Endothelial cell (in vitro differentiated cells): ENCODE measurements at regions not wholly inside any gene's neighbourhood (a gene's known extent, or its start where the extent isn't known, plus 50 kb on each side); places are given as distances from the start of the nearest gene placed in this dataset.
A peak's percentile ranks its signal among the peaks of the same experiment; 100 is the strongest.

ENCODE experiments used
- DNase-seq: peaks from one replicate; pipeline ENCODE4 v3.0.0; 2021; ENCODE audit warnings: low spot score
- H3K27ac Mint-ChIP-seq: one replicate; pipeline ENCODE4 v1.8.0; 2021; ENCODE audit warnings: mixed read lengths, inconsistent platforms; ENCODE audit not compliant: unreplicated experiment
- H3K27me3 Mint-ChIP-seq: one replicate; pipeline ENCODE4 v1.8.0; 2021; ENCODE audit warnings: mild to moderate bottlenecking, moderate library complexity, mixed read lengths, inconsistent platforms; ENCODE audit not compliant: unreplicated experiment
- H3K36me3 Mint-ChIP-seq: one replicate; pipeline ENCODE4 v1.8.0; 2021; ENCODE audit warnings: mild to moderate bottlenecking, low read depth, mixed read lengths, inconsistent platforms; ENCODE audit not compliant: unreplicated experiment
- H3K4me1 Mint-ChIP-seq: one replicate; pipeline ENCODE4 v1.8.0; 2021; ENCODE audit warnings: mild to moderate bottlenecking, mixed read lengths, inconsistent platforms; ENCODE audit not compliant: unreplicated experiment
- H3K4me3 Mint-ChIP-seq: one replicate; pipeline ENCODE4 v1.8.0; 2021; ENCODE audit warnings: mild to moderate bottlenecking, mixed read lengths, inconsistent platforms; ENCODE audit not compliant: unreplicated experiment
- H3K9me3 Mint-ChIP-seq: one replicate; pipeline ENCODE4 v1.8.0; 2021; ENCODE audit warnings: mixed read lengths, inconsistent platforms; ENCODE audit not compliant: unreplicated experiment
- TF ChIP-seq, protein P1 (sequence below): fragments of 200-600 bp; sonication (generic); IDR thresholded peaks from one replicate; pipeline ENCODE4 v1.5.0; 2021; ENCODE audit warnings: antibody characterized with exemption; ENCODE audit not compliant: unreplicated experiment

DNA sequence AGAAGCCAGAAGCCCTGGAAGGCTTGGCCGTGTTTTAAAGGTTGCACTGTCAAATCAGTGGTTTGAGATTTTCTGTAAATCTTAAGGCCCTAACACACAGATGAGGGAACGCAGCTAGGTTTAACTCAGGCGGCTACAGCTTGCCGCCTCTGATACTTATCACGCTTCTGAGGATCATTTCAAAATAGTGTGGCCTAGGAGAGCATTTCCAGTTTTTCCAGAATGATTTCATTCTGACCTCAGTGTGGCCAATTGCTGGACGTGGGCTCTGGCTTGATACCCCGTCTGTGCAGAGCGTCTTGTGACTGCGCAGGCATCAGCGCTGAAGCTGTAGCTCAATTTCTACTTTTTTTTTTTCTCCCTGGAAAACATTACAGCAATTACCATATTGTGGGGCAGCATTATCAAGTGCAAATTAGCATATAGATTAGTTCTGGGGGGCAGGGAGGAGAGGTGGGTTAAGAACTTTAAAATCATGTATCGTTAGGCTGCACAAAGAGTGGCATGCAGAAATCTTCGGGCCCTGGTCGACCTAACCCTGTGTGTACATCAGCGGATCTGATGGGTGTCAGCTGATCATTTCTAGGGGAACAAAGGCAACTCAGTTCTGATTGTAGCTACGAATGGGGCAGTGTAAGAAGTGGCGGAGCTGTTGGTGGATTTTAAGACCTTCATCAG is 105.0 kb upstream of the EEF1E1 start:
- H3K27me3 Mint-ChIP-seq, result no peaks in the 10 kb centered on the region

DNA sequence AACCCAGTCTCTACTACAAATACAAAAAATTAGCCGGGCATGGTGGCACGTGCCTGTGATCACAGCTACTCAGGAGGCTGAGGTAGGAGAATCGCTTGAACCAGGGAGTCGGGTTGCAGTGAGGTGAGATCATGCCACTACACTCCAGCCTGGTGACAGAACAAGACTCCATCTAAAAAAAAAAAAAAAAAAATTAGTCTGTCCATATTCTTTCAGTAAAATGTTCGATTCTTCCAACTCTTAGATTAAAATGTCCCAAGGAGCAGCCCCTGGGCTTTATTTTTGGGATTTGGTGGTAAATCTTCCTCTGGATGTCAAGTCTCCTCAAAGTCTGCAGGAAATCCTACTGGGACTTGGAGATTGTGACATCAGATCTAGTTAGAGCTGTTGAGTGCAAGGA is 101.0 kb upstream of the EEF1E1 start:
- no peaks in the 10 kb centered on the region for H3K27me3 Mint-ChIP-seq
- H3K9me3 Mint-ChIP-seq, result no peaks in the 10 kb centered on the region
- H3K4me3 Mint-ChIP-seq, result no peak overlapping the region
- no peak for DNase-seq
- no peak overlapping the region for H3K27ac Mint-ChIP-seq
- no peaks in the 10 kb centered on the region for H3K36me3 Mint-ChIP-seq
- peaks cover 7% of the 10 kb centered on the region for H3K4me1 Mint-ChIP-seq
- TF ChIP-seq, protein P1, sequence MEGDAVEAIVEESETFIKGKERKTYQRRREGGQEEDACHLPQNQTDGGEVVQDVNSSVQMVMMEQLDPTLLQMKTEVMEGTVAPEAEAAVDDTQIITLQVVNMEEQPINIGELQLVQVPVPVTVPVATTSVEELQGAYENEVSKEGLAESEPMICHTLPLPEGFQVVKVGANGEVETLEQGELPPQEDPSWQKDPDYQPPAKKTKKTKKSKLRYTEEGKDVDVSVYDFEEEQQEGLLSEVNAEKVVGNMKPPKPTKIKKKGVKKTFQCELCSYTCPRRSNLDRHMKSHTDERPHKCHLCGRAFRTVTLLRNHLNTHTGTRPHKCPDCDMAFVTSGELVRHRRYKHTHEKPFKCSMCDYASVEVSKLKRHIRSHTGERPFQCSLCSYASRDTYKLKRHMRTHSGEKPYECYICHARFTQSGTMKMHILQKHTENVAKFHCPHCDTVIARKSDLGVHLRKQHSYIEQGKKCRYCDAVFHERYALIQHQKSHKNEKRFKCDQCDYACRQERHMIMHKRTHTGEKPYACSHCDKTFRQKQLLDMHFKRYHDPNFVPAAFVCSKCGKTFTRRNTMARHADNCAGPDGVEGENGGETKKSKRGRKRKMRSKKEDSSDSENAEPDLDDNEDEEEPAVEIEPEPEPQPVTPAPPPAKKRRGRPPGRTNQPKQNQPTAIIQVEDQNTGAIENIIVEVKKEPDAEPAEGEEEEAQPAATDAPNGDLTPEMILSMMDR, result no peak

More for the DNA sequence above, 105.0 kb upstream of the EEF1E1 start:
- no peaks in the 10 kb centered on the region for H3K9me3 Mint-ChIP-seq
- no peak for DNase-seq
- H3K4me3 Mint-ChIP-seq, result no peak overlapping the region
- H3K36me3 Mint-ChIP-seq, result no peaks in the 10 kb centered on the region
- H3K27ac Mint-ChIP-seq, result no peak overlapping the region
- TF ChIP-seq, protein P1, result no peak
- peaks cover 4% of the 10 kb centered on the region for H3K4me1 Mint-ChIP-seq

GRCh38 chr6:8201679-8202078 is 99.3 kb upstream of the EEF1E1 start:
- H3K4me3 Mint-ChIP-seq, result no peak overlapping the region
- peaks cover 7% of the 10 kb centered on the region for H3K4me1 Mint-ChIP-seq
- TF ChIP-seq, protein P1, result no peak
- no peaks in the 10 kb centered on the region for H3K27me3 Mint-ChIP-seq
- DNase-seq, result no peak
- no peak overlapping the region for H3K27ac Mint-ChIP-seq
- H3K9me3 Mint-ChIP-seq, result no peaks in the 10 kb centered on the region
- no peaks in the 10 kb centered on the region for H3K36me3 Mint-ChIP-seq

DNA sequence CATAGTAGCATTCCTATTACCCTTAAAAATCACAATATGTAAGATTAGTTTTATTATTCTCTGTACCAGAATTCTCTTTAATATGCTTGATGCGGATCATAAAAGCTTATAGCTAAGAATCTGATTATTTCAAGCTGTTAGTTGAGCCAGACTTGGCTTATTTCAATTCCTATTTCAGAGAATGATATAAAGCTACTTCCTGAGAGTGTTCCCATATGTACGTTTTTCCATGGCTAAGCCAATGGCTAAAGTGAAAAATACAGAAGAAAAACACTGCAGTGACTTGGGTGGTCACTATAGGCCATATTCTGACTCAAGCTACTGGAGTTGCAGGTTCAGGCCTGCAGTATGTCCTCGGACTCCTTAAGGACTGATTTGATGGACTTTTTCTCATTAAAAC is 97.9 kb upstream of the EEF1E1 start:
- Mint-ChIP-seq H3K9me3 (no peaks in the 10 kb centered on the region), H3K4me1 (peaks cover 7% of the 10 kb centered on the region), H3K4me3 (no peak overlapping the region), H3K36me3 (no peaks in the 10 kb centered on the region), H3K27ac (no peak overlapping the region), H3K27me3 (no peaks in the 10 kb centered on the region)
- TF ChIP-seq, protein P1, result no peak
- DNase-seq, result no peak

- Mint-ChIP-seq H3K9me3 (no peaks in the 10 kb centered on the region), H3K4me1 (peaks cover 3% of the 10 kb centered on the region), H3K27me3 (no peaks in the 10 kb centered on the region), H3K4me3 (no peak overlapping the region), H3K27ac (no peak overlapping the region), H3K36me3 (no peaks in the 10 kb centered on the region)
- TF ChIP-seq, protein P1, result peak; percentile 30
- no peak for DNase-seq
Observed at GRCh38 chr6:8195714-8196102, 93.4 kb upstream of the EEF1E1 start.
